Amniotic epithelial cell (primary cell): ENCODE measurements at regions not wholly inside any gene's neighbourhood (a gene's known extent, or its start where the extent isn't known, plus 50 kb on each side); places are given as distances from the start of the nearest gene placed in this dataset.

ENCODE experiments used
- DNase-seq: peaks from one replicate; pipeline ENCODE4 v3.0.0-alpha.2; 2010; ENCODE audit warnings: low read depth

GRCh38 chr5:56346741-56347535 lies 113.8 kb upstream of the ANKRD55 start:
- peak; percentile 99 for DNase-seq

GRCh38 chr5:56346044-56346710 lies 113.0 kb upstream of the ANKRD55 start:
- no peak for DNase-seq

- no peak for DNase-seq
These were observed 112.2 kb upstream of the ANKRD55 start for GRCh38 chr5:56345352-56345751.

GRCh38 chr5:56344594-56344993 lies 111.5 kb upstream of the ANKRD55 start:
- no peak for DNase-seq

- no peak for DNase-seq
These were observed 110.9 kb upstream of the ANKRD55 start for GRCh38 chr5:56343988-56344387.

GRCh38 chr5:56342616-56343015 lies 109.5 kb upstream of the ANKRD55 start:
- no peak for DNase-seq

GRCh38 chr5:56340196-56340980 lies 107.3 kb upstream of the ANKRD55 start:
- peak; percentile 88 for DNase-seq

- DNase-seq, result peak; percentile 40
These were observed 106.6 kb upstream of the ANKRD55 start for GRCh38 chr5:56339732-56340131.

GRCh38 chr5:56337715-56338319 lies 104.7 kb upstream of the ANKRD55 start:
- DNase-seq, result peak; percentile 89

GRCh38 chr5:56335212-56335611 lies 102.1 kb upstream of the ANKRD55 start:
- no peak for DNase-seq

- DNase-seq, result no peak
These were observed 97.7 kb upstream of the ANKRD55 start for GRCh38 chr5:56330806-56331205.

GRCh38 chr5:56330167-56330566 lies 97.0 kb upstream of the ANKRD55 start:
- no peak for DNase-seq

- DNase-seq, result no peak
These were observed 96.5 kb upstream of the ANKRD55 start for GRCh38 chr5:56329652-56330051.

- peak; percentile 70 for DNase-seq
These were observed 95.8 kb upstream of the ANKRD55 start for GRCh38 chr5:56328753-56329560.

- peak; percentile 39 for DNase-seq
These were observed 94.7 kb upstream of the ANKRD55 start for GRCh38 chr5:56327809-56328208.

- no peak for DNase-seq
These were observed 93.6 kb upstream of the ANKRD55 start for GRCh38 chr5:56326770-56327169.

GRCh38 chr5:56326116-56326515 lies 93.0 kb upstream of the ANKRD55 start:
- no peak for DNase-seq

- DNase-seq, result no peak
These were observed 91.9 kb upstream of the ANKRD55 start for GRCh38 chr5:56325039-56325438.

GRCh38 chr5:56323505-56323904 lies 90.4 kb upstream of the ANKRD55 start:
- DNase-seq, result peak; percentile 95

- DNase-seq, result no peak
These were observed 89.5 kb upstream of the ANKRD55 start for GRCh38 chr5:56322592-56322991.

GRCh38 chr5:56321236-56321881 lies 88.2 kb upstream of the ANKRD55 start:
- no peak for DNase-seq
